Choroid plexus epithelial cell (primary cell): ENCODE measurements at regions not wholly inside any gene's neighbourhood (a gene's known extent, or its start where the extent isn't known, plus 50 kb on each side); places are given as distances from the start of the nearest gene placed in this dataset.

Experiments used
- DNase-seq: peaks from one replicate; pipeline ENCODE4 v3.0.0-alpha.2; 2010; ENCODE audit warnings: low read depth
- H3K4me3 ChIP-seq: 2 replicates; pipeline ENCODE4 v1.5.1; 2011; ENCODE audit warnings: low read depth, mild to moderate bottlenecking, control low read depth, low read length, moderate library complexity
- CTCF ChIP-seq: conservative IDR thresholded peaks from 2 replicates; pipeline ENCODE4 v1.5.1; 2011; ENCODE audit warnings: low read depth, mild to moderate bottlenecking, control low read depth, inconsistent platforms, low read length, moderate library complexity

- no peak for TF ChIP-seq CTCF
- no peak overlapping the region for H3K4me3 ChIP-seq
- DNase-seq: no peak
Observed at GRCh38 chr5:82911910-82912309, 165.3 kb downstream of the TMEM167A start.

GRCh38 chr5:82910905-82911304, 166.3 kb downstream of the TMEM167A start:
- TF ChIP-seq CTCF: no peak
- H3K4me3 ChIP-seq: no peak overlapping the region
- DNase-seq: no peak

GRCh38 chr5:82910491-82910890, 166.7 kb downstream of the TMEM167A start:
- no peak for TF ChIP-seq CTCF
- DNase-seq: no peak
- no peak overlapping the region for H3K4me3 ChIP-seq

GRCh38 chr5:82909771-82910170, 167.4 kb downstream of the TMEM167A start:
- TF ChIP-seq CTCF: no peak
- DNase-seq: no peak
- no peak overlapping the region for H3K4me3 ChIP-seq

- no peak overlapping the region for H3K4me3 ChIP-seq
- DNase-seq: no peak
- no peak for TF ChIP-seq CTCF
Observed at GRCh38 chr5:82905986-82906385, 171.2 kb downstream of the TMEM167A start.

GRCh38 chr5:82901281-82901888, 175.8 kb downstream of the TMEM167A start:
- peak; percentile 10 for DNase-seq
- no peak for TF ChIP-seq CTCF
- no peak overlapping the region for H3K4me3 ChIP-seq

- no peak for TF ChIP-seq CTCF
- DNase-seq: peak; percentile 5
- no peak overlapping the region for H3K4me3 ChIP-seq
Observed at GRCh38 chr5:82894716-82895115, 182.5 kb downstream of the TMEM167A start.
